ENCODE measurements at regions not wholly inside any gene's neighbourhood (a gene's known extent, or its start where the extent isn't known, plus 50 kb on each side); places are given as distances from the start of the nearest gene placed in this dataset.

GRCh38 chr1:55626326-55626725 lies 411.2 kb upstream of the USP24 start:
- TF ChIP-seq CTCF (conservative IDR thresholded peaks at IDR 0.05; ENCODE audit: low read length), result no peak
- no peak for TF ChIP-seq EZH2phosphoT487 (IDR thresholded peaks at IDR 0.05; ENCODE audit: borderline replicate concordance)

Data from Loucy (cell line).